ENCODE measurements at regions not wholly inside any gene's neighbourhood (a gene's known extent, or its start where the extent isn't known, plus 50 kb on each side); places are given as distances from the start of the nearest gene placed in this dataset.

DNA sequence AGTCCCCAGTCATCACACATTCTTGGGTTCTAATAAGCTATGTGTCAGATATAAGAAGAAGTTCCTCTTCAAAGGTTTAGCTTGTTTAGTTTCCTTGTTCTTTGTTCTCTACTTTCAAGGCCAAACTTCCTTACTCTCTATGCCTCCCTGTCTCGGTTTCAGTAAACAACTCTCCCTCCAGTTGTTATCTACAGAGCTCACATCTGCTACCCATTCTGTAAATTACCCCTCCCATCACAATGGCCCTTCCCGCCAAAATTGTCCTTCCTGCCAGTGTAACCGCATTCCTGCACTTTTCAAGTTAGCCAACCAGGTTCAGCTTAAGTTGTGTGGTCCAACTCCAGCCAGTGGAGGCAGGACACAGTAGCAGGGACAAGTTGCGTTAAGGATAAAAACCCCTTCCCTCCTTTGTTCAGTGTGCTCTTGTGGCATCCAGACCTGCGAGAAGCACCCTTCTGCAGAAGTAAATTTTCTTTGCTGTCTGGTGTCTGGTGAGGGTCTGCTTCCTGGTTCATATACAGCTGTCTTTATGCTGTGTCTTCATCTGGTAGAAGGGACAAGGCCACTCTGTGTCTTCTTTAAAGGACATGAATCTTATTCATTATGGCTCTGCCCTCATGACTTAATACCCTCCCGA lies 342.1 kb upstream of the GRM7 start:
- no peaks in the 10 kb centered on the region for H3K27me3 Mint-ChIP-seq (ENCODE audit: low read depth)
- no peaks in the 10 kb centered on the region for H3K36me3 Mint-ChIP-seq
- TF ChIP-seq, protein P1, sequence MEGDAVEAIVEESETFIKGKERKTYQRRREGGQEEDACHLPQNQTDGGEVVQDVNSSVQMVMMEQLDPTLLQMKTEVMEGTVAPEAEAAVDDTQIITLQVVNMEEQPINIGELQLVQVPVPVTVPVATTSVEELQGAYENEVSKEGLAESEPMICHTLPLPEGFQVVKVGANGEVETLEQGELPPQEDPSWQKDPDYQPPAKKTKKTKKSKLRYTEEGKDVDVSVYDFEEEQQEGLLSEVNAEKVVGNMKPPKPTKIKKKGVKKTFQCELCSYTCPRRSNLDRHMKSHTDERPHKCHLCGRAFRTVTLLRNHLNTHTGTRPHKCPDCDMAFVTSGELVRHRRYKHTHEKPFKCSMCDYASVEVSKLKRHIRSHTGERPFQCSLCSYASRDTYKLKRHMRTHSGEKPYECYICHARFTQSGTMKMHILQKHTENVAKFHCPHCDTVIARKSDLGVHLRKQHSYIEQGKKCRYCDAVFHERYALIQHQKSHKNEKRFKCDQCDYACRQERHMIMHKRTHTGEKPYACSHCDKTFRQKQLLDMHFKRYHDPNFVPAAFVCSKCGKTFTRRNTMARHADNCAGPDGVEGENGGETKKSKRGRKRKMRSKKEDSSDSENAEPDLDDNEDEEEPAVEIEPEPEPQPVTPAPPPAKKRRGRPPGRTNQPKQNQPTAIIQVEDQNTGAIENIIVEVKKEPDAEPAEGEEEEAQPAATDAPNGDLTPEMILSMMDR (IDR thresholded peaks at IDR 0.05; ENCODE audit: unreplicated experiment) = no peak
- no peak overlapping the region for H3K27ac Mint-ChIP-seq
- peaks cover 4% of the 10 kb centered on the region for H3K4me1 Mint-ChIP-seq
- DNase-seq (ENCODE audit: low spot score in 2 of 2, unreplicated experiment in 2 of 2) = no peak
- H3K9me3 Mint-ChIP-seq = peaks cover 9% of the 10 kb centered on the region
- H3K4me3 Mint-ChIP-seq = no peak overlapping the region

DNA sequence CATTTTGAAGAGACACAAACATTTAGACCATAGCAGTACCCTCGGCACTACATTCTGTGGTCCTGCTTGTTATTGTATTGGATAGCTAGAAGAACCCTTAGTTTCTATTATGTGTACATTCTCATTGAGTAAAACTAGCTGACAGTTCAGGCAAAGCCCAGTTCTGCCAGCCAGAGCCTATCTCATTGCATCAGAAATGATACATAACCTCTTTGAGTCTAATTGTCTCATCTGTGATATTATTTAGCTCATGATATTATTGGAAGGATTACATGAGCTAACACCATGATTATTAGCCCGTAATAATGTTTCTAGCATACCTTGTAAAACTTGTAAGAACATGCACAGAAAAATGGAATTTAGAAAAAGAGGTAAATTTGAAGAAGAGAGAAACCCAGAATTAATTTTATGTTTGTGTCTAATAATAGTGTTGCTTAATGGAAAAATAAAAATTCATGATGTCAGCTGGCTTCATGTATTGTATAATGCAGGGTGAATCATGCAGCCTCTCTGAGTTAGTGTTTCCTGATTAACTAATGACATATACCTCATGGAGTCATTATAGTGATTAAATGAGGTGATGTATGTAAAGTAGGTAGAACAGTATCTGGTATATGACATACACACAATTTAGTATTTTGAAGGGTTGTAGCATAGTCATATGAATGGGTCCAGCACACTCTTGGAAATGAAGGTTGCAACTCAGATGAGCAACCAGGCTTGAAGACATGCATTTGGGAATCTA lies 339.4 kb upstream of the GRM7 start:
- TF ChIP-seq, protein P1 (IDR thresholded peaks at IDR 0.05; ENCODE audit: unreplicated experiment) = no peak
- H3K9me3 Mint-ChIP-seq = peaks cover 9% of the 10 kb centered on the region
- peaks cover 2% of the 10 kb centered on the region for H3K4me1 Mint-ChIP-seq
- no peak overlapping the region for H3K4me3 Mint-ChIP-seq
- DNase-seq (ENCODE audit: low spot score in 2 of 2, unreplicated experiment in 2 of 2) = no peak
- no peaks in the 10 kb centered on the region for H3K36me3 Mint-ChIP-seq
- H3K27me3 Mint-ChIP-seq (ENCODE audit: low read depth) = no peaks in the 10 kb centered on the region
- no peak overlapping the region for H3K27ac Mint-ChIP-seq

DNA sequence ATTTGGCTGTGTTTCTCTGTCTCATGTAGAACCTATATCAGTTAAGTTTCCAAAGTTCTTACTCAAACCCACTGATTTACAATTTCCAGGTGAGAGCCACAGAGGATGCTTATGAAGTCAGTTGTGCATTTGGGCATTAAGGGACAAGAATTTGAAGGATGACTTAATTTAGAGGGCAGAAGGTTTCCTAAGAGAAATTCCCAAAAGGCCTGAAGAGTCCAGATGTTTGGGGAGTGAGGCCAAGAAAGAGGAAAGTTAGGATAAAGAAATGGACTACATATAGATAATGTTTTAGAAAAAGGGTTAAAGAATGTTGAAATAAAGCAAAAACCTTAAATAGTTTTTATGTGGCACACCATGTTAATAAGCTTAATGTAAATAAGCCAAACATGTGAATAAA lies 338.7 kb upstream of the GRM7 start:
- TF ChIP-seq, protein P1 (IDR thresholded peaks at IDR 0.05; ENCODE audit: unreplicated experiment) = no peak
- DNase-seq (ENCODE audit: low spot score in 2 of 2, unreplicated experiment in 2 of 2) = no peak
- Mint-ChIP-seq H3K27ac (no peak overlapping the region), H3K9me3 (peaks cover 9% of the 10 kb centered on the region), H3K4me1 (peaks cover 2% of the 10 kb centered on the region), H3K27me3 (ENCODE audit: low read depth) (no peaks in the 10 kb centered on the region), H3K36me3 (no peaks in the 10 kb centered on the region), H3K4me3 (no peak overlapping the region)

DNA sequence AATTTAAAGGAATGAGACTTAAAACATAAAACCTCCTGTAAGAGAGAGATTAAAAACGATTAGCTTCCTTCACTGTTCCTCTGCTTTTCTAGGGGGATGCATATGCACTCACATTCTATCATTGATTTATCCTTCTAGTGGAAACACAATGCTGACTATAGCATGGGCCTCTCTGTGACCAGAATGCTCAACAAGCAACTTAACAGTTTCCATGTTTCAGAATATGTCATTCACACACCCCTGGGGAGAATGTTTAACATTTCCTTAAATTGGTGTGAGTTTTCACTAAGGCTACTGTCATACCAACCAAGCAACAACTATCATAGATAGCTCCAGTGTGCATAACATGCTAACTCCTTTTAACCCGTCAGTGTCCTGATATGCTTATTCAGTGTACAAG lies 337.9 kb upstream of the GRM7 start:
- Mint-ChIP-seq H3K36me3 (no peaks in the 10 kb centered on the region), H3K27me3 (ENCODE audit: low read depth) (no peaks in the 10 kb centered on the region), H3K4me3 (no peak overlapping the region), H3K9me3 (peaks cover 9% of the 10 kb centered on the region), H3K4me1 (peaks cover 2% of the 10 kb centered on the region), H3K27ac (no peak overlapping the region)
- TF ChIP-seq, protein P1 (IDR thresholded peaks at IDR 0.05; ENCODE audit: unreplicated experiment) = no peak
- DNase-seq (ENCODE audit: low spot score in 2 of 2, unreplicated experiment in 2 of 2) = no peak

DNA sequence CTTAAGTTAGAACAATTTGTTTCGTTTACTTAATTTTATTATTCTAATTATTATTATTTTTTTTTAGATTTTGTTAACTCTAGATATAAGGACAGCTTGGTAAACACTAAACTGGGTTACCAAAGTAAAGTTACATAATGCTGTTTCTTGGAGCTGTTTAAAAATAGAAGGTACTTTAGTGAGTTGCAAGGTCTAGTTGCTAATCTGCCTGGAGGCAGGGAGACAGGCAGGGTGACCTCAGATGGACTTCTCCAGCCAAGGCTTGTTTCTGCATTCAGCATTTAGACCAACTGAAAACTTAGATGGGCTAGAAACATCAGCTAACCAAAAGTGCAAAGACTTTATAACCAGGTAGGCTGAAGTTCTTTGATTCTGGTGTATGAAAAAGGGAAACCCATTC lies 336.4 kb upstream of the GRM7 start:
- no peaks in the 10 kb centered on the region for H3K27me3 Mint-ChIP-seq (ENCODE audit: low read depth)
- DNase-seq (ENCODE audit: low spot score in 2 of 2, unreplicated experiment in 2 of 2) = no peak
- no peak overlapping the region for H3K4me3 Mint-ChIP-seq
- TF ChIP-seq, protein P1 (IDR thresholded peaks at IDR 0.05; ENCODE audit: unreplicated experiment) = no peak
- H3K36me3 Mint-ChIP-seq = no peaks in the 10 kb centered on the region
- H3K9me3 Mint-ChIP-seq = peaks cover under 1% of the 10 kb centered on the region
- H3K4me1 Mint-ChIP-seq = peaks cover 11% of the 10 kb centered on the region
- no peak overlapping the region for H3K27ac Mint-ChIP-seq

All from mesothelial cell of epicardium (in vitro differentiated cells).